Stomach smooth muscle (tissue), 2 donors: ENCODE measurements at regions not wholly inside any gene's neighbourhood (a gene's known extent, or its start where the extent isn't known, plus 50 kb on each side); places are given as distances from the start of the nearest gene placed in this dataset.

ENCODE experiments used
- H3K27ac ChIP-seq: one replicate; pipeline ENCODE4 v1.7.0; 2013; ENCODE audit warnings: mild to moderate bottlenecking, low read length, inconsistent platforms
- H3K27me3 ChIP-seq, 2 donors: one replicate each; pipeline ENCODE4 v1.7.0; 2013; ENCODE audit warnings: low read length in 2 of 2; ENCODE audit not compliant: insufficient read depth in 2 of 2, control insufficient read depth in 1 of 2
- H3K36me3 ChIP-seq, 2 donors: one replicate each; pipeline ENCODE4 v1.7.0; 2013; ENCODE audit warnings: low read length in 2 of 2; ENCODE audit not compliant: control insufficient read depth in 2 of 2, insufficient read depth in 2 of 2
- H3K4me1 ChIP-seq: one replicate; pipeline ENCODE4 v1.7.0; 2013; ENCODE audit warnings: low read length; ENCODE audit not compliant: control insufficient read depth, insufficient read depth
- H3K4me3 ChIP-seq, 2 donors: one replicate each; pipeline ENCODE4 v1.7.0; 2013; ENCODE audit warnings: low read length in 2 of 2
- H3K9ac ChIP-seq, 2 donors: one replicate each; pipeline ENCODE4 v1.7.0; 2013; ENCODE audit warnings: low read length in 2 of 2, mild to moderate bottlenecking in 1 of 2
- H3K9me3 ChIP-seq, 2 donors: one replicate each; pipeline ENCODE4 v1.7.0; 2013; ENCODE audit warnings: low read length in 2 of 2; ENCODE audit not compliant: control insufficient read depth in 2 of 2
- donor health status: healthy.
- donor health status: Pancreatic carcinoma.

- no peak overlapping the region for H3K4me3 ChIP-seq
Observed at GRCh38 chr11:45500451-45500850, 165.0 kb downstream of the CHST1 start.

GRCh38 chr11:45494738-45495137 lies 170.7 kb downstream of the CHST1 start:
- peaks cover 3 to 4% of the 10 kb centered on the region in 2 donors for H3K9me3 ChIP-seq
- H3K27ac ChIP-seq: no peak overlapping the region
- no peaks in the 10 kb centered on the region for H3K36me3 ChIP-seq
- H3K4me1 ChIP-seq: no peaks in the 10 kb centered on the region
- no peak overlapping the region for H3K9ac ChIP-seq
- H3K4me3 ChIP-seq: no peak overlapping the region
- H3K27me3 ChIP-seq: peaks cover 0 to 4% of the 10 kb centered on the region in 2 donors

More at GRCh38 chr11:45500451-45500850, 165.0 kb downstream of the CHST1 start:
- Histone ChIP-seq H3K4me1 (no peaks in the 10 kb centered on the region), H3K27me3 (peaks cover 2 to 6% of the 10 kb centered on the region in 2 donors), H3K36me3 (no peaks in the 10 kb centered on the region), H3K27ac (no peak overlapping the region), H3K9me3 (peaks cover 0 to 3% of the 10 kb centered on the region in 2 donors), H3K9ac (no peak overlapping the region)

GRCh38 chr11:45489281-45489905 lies 176.0 kb downstream of the CHST1 start:
- H3K4me1 ChIP-seq: no peaks in the 10 kb centered on the region
- H3K27ac ChIP-seq: no peak overlapping the region
- H3K9ac ChIP-seq: no peak overlapping the region
- no peak overlapping the region for H3K4me3 ChIP-seq
- no peaks in the 10 kb centered on the region for H3K36me3 ChIP-seq
- H3K9me3 ChIP-seq: peaks cover 3 to 4% of the 10 kb centered on the region in 2 donors
- H3K27me3 ChIP-seq: peaks cover 0 to 19% of the 10 kb centered on the region in 2 donors

GRCh38 chr11:45486461-45486860 lies 179.0 kb downstream of the CHST1 start:
- Histone ChIP-seq H3K4me1 (no peaks in the 10 kb centered on the region), H3K9me3 (no peaks in the 10 kb centered on the region), H3K27ac (no peak overlapping the region), H3K27me3 (peaks cover 9 to 34% of the 10 kb centered on the region in 2 donors), H3K36me3 (no peaks in the 10 kb centered on the region), H3K9ac (no peak overlapping the region), H3K4me3 (no peak overlapping the region)

GRCh38 chr11:45485070-45485707 lies 180.2 kb downstream of the CHST1 start:
- Histone ChIP-seq H3K9me3 (no peaks in the 10 kb centered on the region), H3K4me3 (no peak overlapping the region), H3K36me3 (no peaks in the 10 kb centered on the region), H3K27ac (no peak overlapping the region), H3K4me1 (no peaks in the 10 kb centered on the region), H3K9ac (no peak overlapping the region), H3K27me3 (peaks cover 9 to 34% of the 10 kb centered on the region in 2 donors)

- peaks cover 9 to 36% of the 10 kb centered on the region in 2 donors for H3K27me3 ChIP-seq
Observed at GRCh38 chr11:45484326-45484883, 181.0 kb downstream of the CHST1 start.

GRCh38 chr11:45483416-45483815 lies 182.0 kb downstream of the CHST1 start:
- peaks cover 9 to 34% of the 10 kb centered on the region in 2 donors for H3K27me3 ChIP-seq
- H3K4me1 ChIP-seq: no peaks in the 10 kb centered on the region
- H3K4me3 ChIP-seq: no peak overlapping the region

More at GRCh38 chr11:45484326-45484883, 181.0 kb downstream of the CHST1 start:
- Histone ChIP-seq H3K9me3 (no peaks in the 10 kb centered on the region), H3K36me3 (no peaks in the 10 kb centered on the region), H3K27ac (no peak overlapping the region), H3K9ac (no peak overlapping the region), H3K4me1 (no peaks in the 10 kb centered on the region), H3K4me3 (no peak overlapping the region)

GRCh38 chr11:45482331-45482730 lies 183.1 kb downstream of the CHST1 start:
- no peak overlapping the region for H3K4me3 ChIP-seq
- H3K4me1 ChIP-seq: no peaks in the 10 kb centered on the region
- peaks cover 9 to 30% of the 10 kb centered on the region in 2 donors for H3K27me3 ChIP-seq
- H3K9ac ChIP-seq: no peak overlapping the region
- no peaks in the 10 kb centered on the region for H3K36me3 ChIP-seq
- no peaks in the 10 kb centered on the region for H3K9me3 ChIP-seq
- H3K27ac ChIP-seq: no peak overlapping the region

More at GRCh38 chr11:45483416-45483815, 182.0 kb downstream of the CHST1 start:
- no peaks in the 10 kb centered on the region for H3K36me3 ChIP-seq
- no peak overlapping the region for H3K9ac ChIP-seq
- H3K9me3 ChIP-seq: no peaks in the 10 kb centered on the region
- no peak overlapping the region for H3K27ac ChIP-seq

GRCh38 chr11:45481026-45481425 lies 184.4 kb downstream of the CHST1 start:
- H3K4me3 ChIP-seq: no peak overlapping the region
- no peak overlapping the region for H3K27ac ChIP-seq
- H3K9ac ChIP-seq: no peak overlapping the region
- no peaks in the 10 kb centered on the region for H3K4me1 ChIP-seq
- peaks cover 0 to 3% of the 10 kb centered on the region in 2 donors for H3K9me3 ChIP-seq
- no peaks in the 10 kb centered on the region for H3K36me3 ChIP-seq
- peaks cover 9 to 27% of the 10 kb centered on the region in 2 donors for H3K27me3 ChIP-seq

- H3K27me3 ChIP-seq: peaks cover 5 to 10% of the 10 kb centered on the region in 2 donors
- H3K36me3 ChIP-seq: no peaks in the 10 kb centered on the region
- no peak overlapping the region for H3K27ac ChIP-seq
- H3K4me3 ChIP-seq: no peak overlapping the region
- no peaks in the 10 kb centered on the region for H3K4me1 ChIP-seq
- no peak overlapping the region for H3K9ac ChIP-seq
- peaks cover 0 to 3% of the 10 kb centered on the region in 2 donors for H3K9me3 ChIP-seq
Observed at GRCh38 chr11:45477588-45477987, 187.8 kb downstream of the CHST1 start.

GRCh38 chr11:45476126-45476525 lies 189.3 kb downstream of the CHST1 start:
- Histone ChIP-seq H3K4me3 (no peak overlapping the region), H3K9me3 (peaks cover 0 to 3% of the 10 kb centered on the region in 2 donors), H3K36me3 (no peaks in the 10 kb centered on the region), H3K27me3 (peaks cover 0 to 2% of the 10 kb centered on the region in 2 donors), H3K27ac (no peak overlapping the region), H3K4me1 (no peaks in the 10 kb centered on the region), H3K9ac (no peak overlapping the region)
